ENCODE measurements at regions not wholly inside any gene's neighbourhood (a gene's known extent, or its start where the extent isn't known, plus 50 kb on each side); places are given as distances from the start of the nearest gene placed in this dataset.

DNA sequence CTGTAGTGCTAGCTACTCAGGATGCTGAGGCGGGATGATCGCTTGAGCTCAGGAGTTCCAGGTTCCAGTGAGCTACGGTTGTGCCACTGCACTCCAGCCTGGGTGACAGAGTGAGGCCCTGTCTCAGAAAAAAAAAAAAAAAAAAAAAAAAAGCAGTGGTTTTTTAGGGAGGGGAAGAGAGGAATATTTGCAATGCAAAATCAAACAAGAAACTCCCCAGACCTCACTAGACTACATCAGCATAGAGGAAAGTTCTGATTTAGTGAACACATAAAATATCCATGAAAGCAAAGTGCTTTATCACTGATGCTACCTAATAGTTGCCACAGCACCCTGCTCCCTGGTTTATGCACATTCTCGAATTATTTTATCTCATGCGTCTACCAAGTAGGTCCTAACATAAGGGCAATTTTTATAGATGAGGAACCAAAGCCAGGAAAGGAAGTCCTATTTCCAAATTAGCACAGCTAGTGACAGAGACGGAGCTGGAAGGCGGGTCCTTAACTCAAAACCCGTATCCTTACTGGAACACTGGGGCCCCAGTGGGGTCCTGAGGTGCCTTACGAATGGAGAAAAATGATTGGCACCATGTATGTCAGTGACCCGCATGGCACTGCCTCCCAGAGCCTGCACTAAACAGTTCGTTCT is 50.7 kb upstream of the GPR157 start:
- TF ChIP-seq, protein P1, sequence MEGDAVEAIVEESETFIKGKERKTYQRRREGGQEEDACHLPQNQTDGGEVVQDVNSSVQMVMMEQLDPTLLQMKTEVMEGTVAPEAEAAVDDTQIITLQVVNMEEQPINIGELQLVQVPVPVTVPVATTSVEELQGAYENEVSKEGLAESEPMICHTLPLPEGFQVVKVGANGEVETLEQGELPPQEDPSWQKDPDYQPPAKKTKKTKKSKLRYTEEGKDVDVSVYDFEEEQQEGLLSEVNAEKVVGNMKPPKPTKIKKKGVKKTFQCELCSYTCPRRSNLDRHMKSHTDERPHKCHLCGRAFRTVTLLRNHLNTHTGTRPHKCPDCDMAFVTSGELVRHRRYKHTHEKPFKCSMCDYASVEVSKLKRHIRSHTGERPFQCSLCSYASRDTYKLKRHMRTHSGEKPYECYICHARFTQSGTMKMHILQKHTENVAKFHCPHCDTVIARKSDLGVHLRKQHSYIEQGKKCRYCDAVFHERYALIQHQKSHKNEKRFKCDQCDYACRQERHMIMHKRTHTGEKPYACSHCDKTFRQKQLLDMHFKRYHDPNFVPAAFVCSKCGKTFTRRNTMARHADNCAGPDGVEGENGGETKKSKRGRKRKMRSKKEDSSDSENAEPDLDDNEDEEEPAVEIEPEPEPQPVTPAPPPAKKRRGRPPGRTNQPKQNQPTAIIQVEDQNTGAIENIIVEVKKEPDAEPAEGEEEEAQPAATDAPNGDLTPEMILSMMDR (IDR thresholded peaks at IDR 0.05; ENCODE audit: extremely low read depth, insufficient read depth, missing control alignments), result no peak
- in situ Hi-C loops (cut with MboI; ENCODE audit: low pct_unique_long_range_greater_than_20kb, low sequenced_read_pairs, unreplicated experiment), result no loop called here
- no peak for DNase-seq (ENCODE audit: low spot score)

DNA sequence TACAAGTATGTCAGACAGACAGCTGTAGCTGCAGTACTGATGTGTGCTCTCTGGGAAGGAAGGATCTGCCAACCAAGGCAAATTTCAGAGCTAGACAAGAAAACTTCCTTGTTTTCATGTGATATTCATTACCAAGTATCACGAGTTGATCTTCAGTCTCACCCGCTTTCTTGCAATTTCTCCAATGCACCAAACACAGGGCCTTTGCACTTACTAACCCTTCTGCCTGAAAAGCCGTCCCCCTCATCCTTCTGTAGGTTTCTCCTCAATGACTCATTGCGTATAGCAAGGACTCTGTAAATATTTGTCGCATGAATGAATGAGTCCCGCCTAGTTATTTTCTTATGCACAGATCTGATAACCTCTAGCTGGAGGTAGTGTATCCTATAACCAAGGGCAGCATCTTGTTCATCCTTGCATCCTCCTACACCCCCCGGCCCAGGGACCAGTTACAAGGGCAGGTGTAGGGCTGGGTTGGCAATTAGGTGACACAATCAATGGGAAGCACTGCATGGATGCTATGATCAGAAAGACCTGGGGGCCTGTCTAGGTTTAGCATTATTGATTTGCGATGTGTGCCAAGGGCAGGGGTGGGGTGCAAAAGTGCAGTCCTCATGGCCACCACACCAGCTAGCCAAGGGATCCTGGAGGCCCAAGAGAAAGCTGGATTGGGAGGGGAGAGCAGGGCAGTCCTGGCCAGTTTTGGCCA is 51.4 kb upstream of the GPR157 start:
- no peak for DNase-seq (ENCODE audit: low spot score)
- in situ Hi-C loops (cut with MboI; ENCODE audit: low pct_unique_long_range_greater_than_20kb, low sequenced_read_pairs, unreplicated experiment), result no loop called here
- TF ChIP-seq, protein P1 (IDR thresholded peaks at IDR 0.05; ENCODE audit: extremely low read depth, insufficient read depth, missing control alignments), result no peak

DNA sequence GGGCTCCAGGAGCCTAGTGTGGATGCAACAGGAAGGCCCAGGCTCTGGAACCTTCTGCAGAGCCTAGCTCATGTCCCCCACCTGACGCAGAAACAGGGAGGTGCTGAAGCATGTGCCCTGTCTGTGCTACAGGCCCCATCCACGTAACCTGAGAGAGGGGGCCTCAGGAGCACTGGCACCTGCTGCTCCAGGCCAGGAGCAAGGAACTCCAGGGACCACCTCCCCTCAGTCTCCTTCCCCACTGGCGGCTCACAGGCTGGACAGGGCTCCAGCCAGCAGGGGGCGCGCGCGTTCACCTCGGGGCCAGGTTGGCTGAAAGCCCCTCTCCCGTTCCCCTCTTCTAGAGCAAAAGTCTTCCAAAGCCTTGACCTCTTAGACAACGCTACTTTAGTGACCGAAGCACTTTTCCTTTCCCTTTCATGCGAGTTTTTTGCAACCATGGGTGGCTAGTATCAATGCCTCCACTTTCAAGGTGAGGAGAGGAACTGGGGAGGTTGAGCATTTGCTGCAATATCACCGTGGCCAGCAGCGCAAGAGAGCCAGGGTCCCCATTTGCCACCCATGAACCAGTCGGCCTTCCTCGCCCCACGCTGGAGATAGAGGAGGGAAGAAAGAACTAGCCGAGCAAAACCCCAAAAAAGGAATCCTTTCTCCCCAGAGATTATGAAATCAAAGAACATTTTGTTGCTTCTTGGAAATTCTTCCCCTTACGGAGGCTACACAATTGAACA is 52.4 kb upstream of the GPR157 start:
- DNase-seq (ENCODE audit: low spot score), result peak; percentile 89
- TF ChIP-seq, protein P1 (IDR thresholded peaks at IDR 0.05; ENCODE audit: extremely low read depth, insufficient read depth, missing control alignments), result peak; percentile 99
- in situ Hi-C loops (cut with MboI; ENCODE audit: low pct_unique_long_range_greater_than_20kb, low sequenced_read_pairs, unreplicated experiment), result no loop called here

DNA sequence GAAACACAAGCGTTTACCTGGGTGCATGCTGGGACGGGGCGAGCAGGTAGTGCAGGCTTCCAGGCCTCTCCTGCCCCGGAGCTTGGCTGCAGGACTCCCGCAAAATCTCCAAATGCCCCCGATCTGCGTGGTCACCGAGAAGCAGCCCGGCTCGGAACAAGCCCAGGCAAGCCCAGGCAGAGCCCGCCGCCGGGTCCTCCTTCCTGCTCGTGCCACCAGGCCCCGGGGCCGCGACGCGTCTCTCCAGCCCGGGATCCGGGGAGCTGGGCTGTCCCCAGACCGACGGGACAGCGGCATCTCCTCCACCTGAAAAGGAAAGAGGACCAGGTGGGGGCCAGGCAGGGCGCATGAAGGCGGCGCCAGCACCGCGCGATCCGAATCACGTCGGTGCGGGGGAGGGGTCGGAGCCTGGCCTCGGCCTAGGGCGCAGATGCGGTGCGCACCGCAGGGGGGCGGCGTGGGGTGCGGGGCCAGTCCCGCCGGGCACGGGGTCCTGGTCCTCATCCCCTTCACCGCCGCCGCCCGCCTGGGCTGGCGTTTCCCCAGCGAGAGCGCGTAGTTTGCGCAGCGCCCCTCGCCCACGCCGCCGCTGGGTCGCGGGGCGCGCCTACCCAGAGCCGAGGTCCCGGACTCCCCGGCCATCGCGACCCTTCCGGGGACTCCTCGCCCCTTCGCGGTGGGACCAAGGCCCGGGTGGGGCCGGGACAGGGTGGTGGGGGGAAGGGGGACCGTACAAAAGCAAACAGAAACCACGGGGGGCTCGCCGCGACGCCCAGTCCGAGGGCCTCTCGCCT is 52.4 kb upstream of the H6PD start:
- in situ Hi-C loops (cut with MboI; ENCODE audit: low pct_unique_long_range_greater_than_20kb, low sequenced_read_pairs, unreplicated experiment), result no loop called here
- DNase-seq (ENCODE audit: low spot score), result peak; percentile 84

GRCh38 chr1:9182784-9183257 is 51.8 kb upstream of the H6PD start:
- DNase-seq (ENCODE audit: low spot score), result peak; percentile 75
- TF ChIP-seq, protein P1 (IDR thresholded peaks at IDR 0.05; ENCODE audit: extremely low read depth, insufficient read depth, missing control alignments), result peak; percentile 13
- in situ Hi-C loops (cut with MboI; ENCODE audit: low pct_unique_long_range_greater_than_20kb, low sequenced_read_pairs, unreplicated experiment), result no loop called here

More for the DNA sequence above, 52.4 kb upstream of the H6PD start:
- TF ChIP-seq, protein P1 (IDR thresholded peaks at IDR 0.05; ENCODE audit: extremely low read depth, insufficient read depth, missing control alignments), result peak; percentile 35

GRCh38 chr1:9183441-9183840 is 51.1 kb upstream of the H6PD start:
- DNase-seq (ENCODE audit: low spot score), result no peak
- in situ Hi-C loops (cut with MboI; ENCODE audit: low pct_unique_long_range_greater_than_20kb, low sequenced_read_pairs, unreplicated experiment), result no loop called here
- TF ChIP-seq, protein P1 (IDR thresholded peaks at IDR 0.05; ENCODE audit: extremely low read depth, insufficient read depth, missing control alignments), result no peak
